ENCODE measurements at regions not wholly inside any gene's neighbourhood (a gene's known extent, or its start where the extent isn't known, plus 50 kb on each side); places are given as distances from the start of the nearest gene placed in this dataset.
A peak's percentile ranks its signal among the peaks of the same experiment; 100 is the strongest.

GRCh38 chr5:68429510-68429909 lies 214.0 kb downstream of the PIK3R1 start:
- Histone ChIP-seq H3K27me3 (replicated peaks in 2 of 5; ENCODE audit: control insufficient read depth in 4 of 5, insufficient read depth in 5 of 5, low read length in 4 of 5) (no peaks in the 10 kb centered on the region), H3K36me3 (ENCODE audit: control insufficient read depth in 4 of 4, insufficient read depth in 4 of 4, low read length in 3 of 4) (no peaks in the 10 kb centered on the region), H3K27ac (ENCODE audit: insufficient read depth in 1 of 2, low read depth in 1 of 2, low read length in 2 of 2, poor library complexity in 1 of 2, severe bottlenecking in 2 of 2) (no peak overlapping the region), H3K4me3 (ENCODE audit: control insufficient read depth in 1 of 7, extremely low read depth in 1 of 7, insufficient read depth in 4 of 7, low read depth in 2 of 7, low read length in 6 of 7) (no peak overlapping the region), H3K9me3 (ENCODE audit: control extremely low read depth in 1 of 5, control insufficient read depth in 4 of 5, insufficient read depth in 2 of 5, low read depth in 1 of 5, low read length in 4 of 5) (no peaks in the 10 kb centered on the region), H3K4me1 (ENCODE audit: control extremely low read depth in 1 of 4, control insufficient read depth in 4 of 4, insufficient read depth in 4 of 4, low read length in 3 of 4) (peaks cover 8 to 24% (median 22%) of the 10 kb centered on the region in 4 experiments)
- ChIA-PET CTCF (interaction anchor here (1.1 to 3.8 kb wide), 2 partner anchors 11 to 13 kb away, joined by 3 to 19 read pairs; no protein-coding TSS in a partner anchor), POLR2A (no interaction called here)
- WGBS (ENCODE audit: insufficient coverage) = 90% methylated on average over 2 of the region's 2 CpGs
- DNase-seq = no peak

- ChIA-PET POLR2A (no interaction called here), CTCF (interaction anchor here (1.1 to 3.8 kb wide), 2 partner anchors 11 to 12 kb away, joined by 3 to 19 read pairs; no protein-coding TSS in a partner anchor)
- 63% methylated on average over 1 of the region's 1 CpG for WGBS (ENCODE audit: insufficient coverage)
Measured at GRCh38 chr5:68430279-68430678, 214.7 kb downstream of the PIK3R1 start.

GRCh38 chr5:68431186-68431585 lies 215.6 kb downstream of the PIK3R1 start:
- ChIA-PET CTCF (no interaction called here), POLR2A (no interaction called here)
- no peak overlapping the region for H3K4me3 ChIP-seq (ENCODE audit: control insufficient read depth in 1 of 7, extremely low read depth in 1 of 7, insufficient read depth in 4 of 7, low read depth in 2 of 7, low read length in 6 of 7)
- H3K27me3 ChIP-seq (replicated peaks in 2 of 5; ENCODE audit: control insufficient read depth in 4 of 5, insufficient read depth in 5 of 5, low read length in 4 of 5) = no peaks in the 10 kb centered on the region
- H3K4me1 ChIP-seq (ENCODE audit: control extremely low read depth in 1 of 4, control insufficient read depth in 4 of 4, insufficient read depth in 4 of 4, low read length in 3 of 4) = peaks cover 17 to 29% (median 26%) of the 10 kb centered on the region in 4 experiments
- WGBS (ENCODE audit: insufficient coverage) = no CpG with 5 or more reads among the region's 1 CpG
- H3K27ac ChIP-seq (ENCODE audit: insufficient read depth in 1 of 2, low read depth in 1 of 2, low read length in 2 of 2, poor library complexity in 1 of 2, severe bottlenecking in 2 of 2) = no peak overlapping the region
- no peak for DNase-seq
- H3K9me3 ChIP-seq (ENCODE audit: control extremely low read depth in 1 of 5, control insufficient read depth in 4 of 5, insufficient read depth in 2 of 5, low read depth in 1 of 5, low read length in 4 of 5) = no peaks in the 10 kb centered on the region
- no peaks in the 10 kb centered on the region for H3K36me3 ChIP-seq (ENCODE audit: control insufficient read depth in 4 of 4, insufficient read depth in 4 of 4, low read length in 3 of 4)

More at GRCh38 chr5:68430279-68430678, 214.7 kb downstream of the PIK3R1 start:
- H3K4me1 ChIP-seq (ENCODE audit: control extremely low read depth in 1 of 4, control insufficient read depth in 4 of 4, insufficient read depth in 4 of 4, low read length in 3 of 4) = peaks cover 15 to 26% (median 24%) of the 10 kb centered on the region in 4 experiments
- H3K27ac ChIP-seq (ENCODE audit: insufficient read depth in 1 of 2, low read depth in 1 of 2, low read length in 2 of 2, poor library complexity in 1 of 2, severe bottlenecking in 2 of 2) = no peak overlapping the region
- H3K4me3 ChIP-seq (ENCODE audit: control insufficient read depth in 1 of 7, extremely low read depth in 1 of 7, insufficient read depth in 4 of 7, low read depth in 2 of 7, low read length in 6 of 7) = no peak overlapping the region
- no peak for DNase-seq
- H3K36me3 ChIP-seq (ENCODE audit: control insufficient read depth in 4 of 4, insufficient read depth in 4 of 4, low read length in 3 of 4) = no peaks in the 10 kb centered on the region
- no peaks in the 10 kb centered on the region for H3K27me3 ChIP-seq (replicated peaks in 2 of 5; ENCODE audit: control insufficient read depth in 4 of 5, insufficient read depth in 5 of 5, low read length in 4 of 5)
- no peaks in the 10 kb centered on the region for H3K9me3 ChIP-seq (ENCODE audit: control extremely low read depth in 1 of 5, control insufficient read depth in 4 of 5, insufficient read depth in 2 of 5, low read depth in 1 of 5, low read length in 4 of 5)

- ChIA-PET CTCF (no interaction called here), POLR2A (no interaction called here)
- H3K36me3 ChIP-seq (ENCODE audit: control insufficient read depth in 4 of 4, insufficient read depth in 4 of 4, low read length in 3 of 4) = no peaks in the 10 kb centered on the region
- H3K27me3 ChIP-seq (replicated peaks in 2 of 5; ENCODE audit: control insufficient read depth in 4 of 5, insufficient read depth in 5 of 5, low read length in 4 of 5) = no peaks in the 10 kb centered on the region
- no peak for DNase-seq
- no peak overlapping the region for H3K4me3 ChIP-seq (ENCODE audit: control insufficient read depth in 1 of 7, extremely low read depth in 1 of 7, insufficient read depth in 4 of 7, low read depth in 2 of 7, low read length in 6 of 7)
- H3K4me1 ChIP-seq (ENCODE audit: control extremely low read depth in 1 of 4, control insufficient read depth in 4 of 4, insufficient read depth in 4 of 4, low read length in 3 of 4) = peaks cover 17 to 29% (median 26%) of the 10 kb centered on the region in 4 experiments
- H3K27ac ChIP-seq (ENCODE audit: insufficient read depth in 1 of 2, low read depth in 1 of 2, low read length in 2 of 2, poor library complexity in 1 of 2, severe bottlenecking in 2 of 2) = no peak overlapping the region
- WGBS (ENCODE audit: insufficient coverage) = 92% methylated on average over 3 of the region's 6 CpGs
- H3K9me3 ChIP-seq (ENCODE audit: control extremely low read depth in 1 of 5, control insufficient read depth in 4 of 5, insufficient read depth in 2 of 5, low read depth in 1 of 5, low read length in 4 of 5) = no peaks in the 10 kb centered on the region
Measured at GRCh38 chr5:68431601-68432337, 216.2 kb downstream of the PIK3R1 start.

GRCh38 chr5:68432682-68433081 lies 217.1 kb downstream of the PIK3R1 start:
- WGBS (ENCODE audit: insufficient coverage) = 97% methylated on average over 7 of the region's 7 CpGs
- Histone ChIP-seq H3K36me3 (ENCODE audit: control insufficient read depth in 4 of 4, insufficient read depth in 4 of 4, low read length in 3 of 4) (no peaks in the 10 kb centered on the region), H3K9me3 (ENCODE audit: control extremely low read depth in 1 of 5, control insufficient read depth in 4 of 5, insufficient read depth in 2 of 5, low read depth in 1 of 5, low read length in 4 of 5) (no peaks in the 10 kb centered on the region), H3K27me3 (replicated peaks in 2 of 5; ENCODE audit: control insufficient read depth in 4 of 5, insufficient read depth in 5 of 5, low read length in 4 of 5) (no peaks in the 10 kb centered on the region), H3K4me1 (ENCODE audit: control extremely low read depth in 1 of 4, control insufficient read depth in 4 of 4, insufficient read depth in 4 of 4, low read length in 3 of 4) (peaks cover 17 to 29% (median 26%) of the 10 kb centered on the region in 4 experiments), H3K4me3 (ENCODE audit: control insufficient read depth in 1 of 7, extremely low read depth in 1 of 7, insufficient read depth in 4 of 7, low read depth in 2 of 7, low read length in 6 of 7) (no peak overlapping the region), H3K27ac (ENCODE audit: insufficient read depth in 1 of 2, low read depth in 1 of 2, low read length in 2 of 2, poor library complexity in 1 of 2, severe bottlenecking in 2 of 2) (no peak overlapping the region)
- ChIA-PET POLR2A (no interaction called here), CTCF (interaction anchor here (0.9 kb wide), 1 partner anchor 13 kb away, joined by 3 read pairs; no protein-coding TSS in a partner anchor)
- no peak for DNase-seq

- H3K9me3 ChIP-seq (ENCODE audit: control extremely low read depth in 1 of 5, control insufficient read depth in 4 of 5, insufficient read depth in 2 of 5, low read depth in 1 of 5, low read length in 4 of 5) = no peaks in the 10 kb centered on the region
- POLR2A ChIA-PET = interaction anchor here (0.9 kb wide), 1 partner anchor 165 kb away, joined by 3 read pairs; no protein-coding TSS in a partner anchor
- no peak overlapping the region for H3K4me3 ChIP-seq (ENCODE audit: control insufficient read depth in 1 of 7, extremely low read depth in 1 of 7, insufficient read depth in 4 of 7, low read depth in 2 of 7, low read length in 6 of 7)
- peaks cover 17 to 29% (median 26%) of the 10 kb centered on the region in 4 experiments for H3K4me1 ChIP-seq (ENCODE audit: control extremely low read depth in 1 of 4, control insufficient read depth in 4 of 4, insufficient read depth in 4 of 4, low read length in 3 of 4)
- H3K27ac ChIP-seq (ENCODE audit: insufficient read depth in 1 of 2, low read depth in 1 of 2, low read length in 2 of 2, poor library complexity in 1 of 2, severe bottlenecking in 2 of 2) = peak overlapping the region in 1 of 2 experiments; percentile 65
- H3K27me3 ChIP-seq (replicated peaks in 2 of 5; ENCODE audit: control insufficient read depth in 4 of 5, insufficient read depth in 5 of 5, low read length in 4 of 5) = no peaks in the 10 kb centered on the region
- 100% methylated on average over 3 of the region's 3 CpGs for WGBS (ENCODE audit: insufficient coverage)
- H3K36me3 ChIP-seq (ENCODE audit: control insufficient read depth in 4 of 4, insufficient read depth in 4 of 4, low read length in 3 of 4) = no peaks in the 10 kb centered on the region
- DNase-seq = peak in 2 of 3 donors; percentile 22 to 33
- CTCF ChIA-PET = interaction anchor here (0.9 to 1.4 kb wide), 2 partner anchors 14 to 28 kb away, joined by 3 read pairs; no protein-coding TSS in a partner anchor
Measured at GRCh38 chr5:68433526-68433922, 218.0 kb downstream of the PIK3R1 start.

Measured in common myeloid progenitor, CD34-positive (primary cell).